ENCODE measurements at regions not wholly inside any gene's neighbourhood (a gene's known extent, or its start where the extent isn't known, plus 50 kb on each side); places are given as distances from the start of the nearest gene placed in this dataset.

- H3K4me1 ChIP-seq = peaks cover 0 to 14% (median 4%) of the 10 kb centered on the region in 4 donors
- DNase-seq = peak; percentile 31
- in situ Hi-C loops (cut with MboI; ENCODE audit: low pct_ligation_motif_present in 1 of 4, low pct_unique_long_range_greater_than_20kb in 1 of 4, low sequenced_read_pairs in 3 of 4) (no loop called here), intact Hi-C loops (cut with DNase I; ENCODE audit: low total_unique reads) (no loop called here)
- peak overlapping the region in 3 of 4 donors; percentile 35 to 52 (median 38) for H3K4me3 ChIP-seq
- H3K36me3 ChIP-seq = no peaks in the 10 kb centered on the region
- no peak overlapping the region for H3K27ac ChIP-seq
- TF ChIP-seq, protein P1, sequence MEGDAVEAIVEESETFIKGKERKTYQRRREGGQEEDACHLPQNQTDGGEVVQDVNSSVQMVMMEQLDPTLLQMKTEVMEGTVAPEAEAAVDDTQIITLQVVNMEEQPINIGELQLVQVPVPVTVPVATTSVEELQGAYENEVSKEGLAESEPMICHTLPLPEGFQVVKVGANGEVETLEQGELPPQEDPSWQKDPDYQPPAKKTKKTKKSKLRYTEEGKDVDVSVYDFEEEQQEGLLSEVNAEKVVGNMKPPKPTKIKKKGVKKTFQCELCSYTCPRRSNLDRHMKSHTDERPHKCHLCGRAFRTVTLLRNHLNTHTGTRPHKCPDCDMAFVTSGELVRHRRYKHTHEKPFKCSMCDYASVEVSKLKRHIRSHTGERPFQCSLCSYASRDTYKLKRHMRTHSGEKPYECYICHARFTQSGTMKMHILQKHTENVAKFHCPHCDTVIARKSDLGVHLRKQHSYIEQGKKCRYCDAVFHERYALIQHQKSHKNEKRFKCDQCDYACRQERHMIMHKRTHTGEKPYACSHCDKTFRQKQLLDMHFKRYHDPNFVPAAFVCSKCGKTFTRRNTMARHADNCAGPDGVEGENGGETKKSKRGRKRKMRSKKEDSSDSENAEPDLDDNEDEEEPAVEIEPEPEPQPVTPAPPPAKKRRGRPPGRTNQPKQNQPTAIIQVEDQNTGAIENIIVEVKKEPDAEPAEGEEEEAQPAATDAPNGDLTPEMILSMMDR (IDR thresholded peaks at IDR 0.05) = peak; percentile 41 to 63 (median 49)
- TF ChIP-seq POLR2AphosphoS5 (IDR thresholded peaks at IDR 0.05) = no peak
- no peaks in the 10 kb centered on the region for H3K9me3 ChIP-seq
- H3K27me3 ChIP-seq = peaks cover under 1% of the 10 kb centered on the region
- 0 to 7% methylated on average over 1 to 48 of the region's 49 CpGs for WGBS, 2 donors (ENCODE audit: low coverage in 1 of 2)
Measured at GRCh38 chr10:55631071-55631654, 729.9 kb downstream of the ZWINT start.

DNA sequence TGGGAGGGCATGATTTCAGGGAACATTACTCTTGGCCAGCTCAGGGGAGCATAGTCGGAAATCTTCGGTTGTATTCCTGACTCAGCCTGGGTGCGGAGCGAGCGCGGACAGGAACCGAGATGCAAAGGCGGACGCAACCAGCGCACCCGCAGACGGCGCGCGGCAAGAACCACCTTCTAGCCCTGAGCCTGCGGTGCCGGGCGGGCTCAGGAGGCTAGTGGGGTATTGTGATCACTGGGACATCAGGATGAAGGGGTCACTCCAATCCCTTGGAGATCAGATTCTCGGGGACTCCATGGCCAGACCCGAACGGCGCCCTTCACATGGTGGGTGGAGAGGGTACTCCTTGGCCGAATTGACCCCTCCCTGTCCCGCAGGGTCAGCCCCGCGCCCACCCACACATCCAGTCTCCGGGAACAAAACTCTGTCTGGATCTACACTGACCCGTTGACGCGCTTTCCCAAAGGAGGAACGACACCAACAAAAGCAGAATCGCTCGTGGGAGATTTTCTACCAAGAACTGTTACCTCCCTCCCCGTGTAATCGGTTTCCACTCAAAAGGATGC is 730.5 kb downstream of the ZWINT start:
- Histone ChIP-seq H3K36me3 (no peaks in the 10 kb centered on the region), H3K4me3 (peak overlapping the region in 3 of 4 donors; percentile 35 to 52 (median 38)), H3K27ac (no peak overlapping the region), H3K9me3 (no peaks in the 10 kb centered on the region), H3K4me1 (peaks cover 0 to 14% (median 4%) of the 10 kb centered on the region in 4 donors), H3K27me3 (peaks cover 4% of the 10 kb centered on the region)
- WGBS, 2 donors (ENCODE audit: low coverage in 1 of 2) = 0 to 17% methylated on average over 2 to 33 of the region's 35 CpGs
- in situ Hi-C loops (cut with MboI; ENCODE audit: low pct_ligation_motif_present in 1 of 4, low pct_unique_long_range_greater_than_20kb in 1 of 4, low sequenced_read_pairs in 3 of 4) = no loop called here
- intact Hi-C loops (cut with DNase I; ENCODE audit: low total_unique reads) = no loop called here
- DNase-seq = no peak
- no peak for TF ChIP-seq EP300 (IDR thresholded peaks at IDR 0.05; ENCODE audit: low read depth)
- TF ChIP-seq POLR2AphosphoS5 (IDR thresholded peaks at IDR 0.05) = no peak
- no peak for TF ChIP-seq POLR2A (IDR thresholded peaks at IDR 0.05)
- TF ChIP-seq, protein P1 (IDR thresholded peaks at IDR 0.05) = no peak

- DNase-seq = no peak
- Histone ChIP-seq H3K27me3 (peaks cover 4% of the 10 kb centered on the region), H3K4me3 (peak overlapping the region in 1 of 4 donors; percentile 38), H3K27ac (no peak overlapping the region), H3K4me1 (peaks cover 0 to 14% (median 4%) of the 10 kb centered on the region in 4 donors), H3K9me3 (no peaks in the 10 kb centered on the region), H3K36me3 (no peaks in the 10 kb centered on the region)
- TF ChIP-seq, protein P1 (IDR thresholded peaks at IDR 0.05) = peak in 3 of 5 experiments; percentile 22 to 48 (median 26)
- no peak for TF ChIP-seq POLR2A (IDR thresholded peaks at IDR 0.05)
- 9 to 13% methylated on average over 10 to 21 of the region's 21 CpGs for WGBS, 2 donors (ENCODE audit: low coverage in 1 of 2)
- in situ Hi-C loops (cut with MboI; ENCODE audit: low pct_ligation_motif_present in 1 of 4, low pct_unique_long_range_greater_than_20kb in 1 of 4, low sequenced_read_pairs in 3 of 4) (no loop called here), intact Hi-C loops (cut with DNase I; ENCODE audit: low total_unique reads) (no loop called here)
Measured at GRCh38 chr10:55629793-55630490, 731.1 kb downstream of the ZWINT start.

- no peak for TF ChIP-seq POLR2A (IDR thresholded peaks at IDR 0.05)
- TF ChIP-seq, protein P1 (IDR thresholded peaks at IDR 0.05) = no peak
- TF ChIP-seq POLR2AphosphoS5 (IDR thresholded peaks at IDR 0.05) = no peak
- TF ChIP-seq EP300 (IDR thresholded peaks at IDR 0.05; ENCODE audit: low read depth) = no peak
- intact Hi-C loops (cut with DNase I; ENCODE audit: low total_unique reads) = no loop called here
- no peaks in the 10 kb centered on the region for H3K9me3 ChIP-seq
- in situ Hi-C loops (cut with MboI; ENCODE audit: low pct_ligation_motif_present in 1 of 4, low pct_unique_long_range_greater_than_20kb in 1 of 4, low sequenced_read_pairs in 3 of 4) = no loop called here
- H3K36me3 ChIP-seq = no peaks in the 10 kb centered on the region
- H3K4me3 ChIP-seq = no peak overlapping the region
- DNase-seq = no peak
- WGBS, 2 donors (ENCODE audit: low coverage in 1 of 2) = 7% methylated on average over 25 of the region's 30 CpGs; no CpG with 5 or more reads in 1 of the 2 donors
- peaks cover 0 to 14% (median 4%) of the 10 kb centered on the region in 4 donors for H3K4me1 ChIP-seq
- no peak overlapping the region for H3K27ac ChIP-seq
- peaks cover 4% of the 10 kb centered on the region for H3K27me3 ChIP-seq
Measured at GRCh38 chr10:55628260-55628701, 732.8 kb downstream of the ZWINT start.
